Breast epithelium (tissue), 3 donors: ENCODE measurements at regions not wholly inside any gene's neighbourhood (a gene's known extent, or its start where the extent isn't known, plus 50 kb on each side); places are given as distances from the start of the nearest gene placed in this dataset.

Experiments used
- CTCF ChIP-seq, 3 donors: fragments of 450-650 bp; IDR thresholded peaks; one replicate each; pipeline ENCODE4 v1.5.1; 2016 to 2017; ENCODE audit warnings: antibody characterized with exemption in 3 of 3, mild to moderate bottlenecking in 3 of 3, moderate library complexity in 3 of 3
- POLR2A ChIP-seq: fragments of 450-650 bp; IDR thresholded peaks from one replicate; pipeline ENCODE4 v1.6.1; 2016; ENCODE audit warnings: antibody characterized with exemption, mild to moderate bottlenecking, moderate library complexity

GRCh38 chr14:25887251-25887878 is 710.5 kb downstream of the NOVA1 start:
- TF ChIP-seq CTCF (IDR thresholded peaks at IDR 0.05) (no peak), POLR2A (no peak)
